ACC112 (cell line): ENCODE measurements at regions not wholly inside any gene's neighbourhood (a gene's known extent, or its start where the extent isn't known, plus 50 kb on each side); places are given as distances from the start of the nearest gene placed in this dataset.

Experiments used
- H2AFZ ChIP-seq: fragments of 200-600 bp; sonication (generic); one replicate; pipeline ENCODE4 v1.6.0; 2017; ENCODE audit warnings: antibody characterized with exemption, low read length; ENCODE audit not compliant: unreplicated experiment
- H3K27ac ChIP-seq: fragments of 200-600 bp; sonication (generic); 2 replicates; pipeline ENCODE4 v1.5.1; 2014; ENCODE audit warnings: low read depth, mild to moderate bottlenecking, antibody characterized with exemption, low read length, moderate library complexity
- H3K27me3 ChIP-seq: fragments of 200-600 bp; sonication (generic); 2 replicates; pipeline ENCODE4 v1.6.1; 2014; ENCODE audit warnings: mild to moderate bottlenecking, antibody characterized with exemption, low read length, moderate library complexity, mixed read lengths; ENCODE audit not compliant: insufficient read depth
- H3K36me3 ChIP-seq: fragments of 200-600 bp; sonication (generic); 2 replicates; pipeline ENCODE4 v1.6.1; 2016; ENCODE audit warnings: mild to moderate bottlenecking, antibody characterized with exemption, low read length, moderate library complexity, mixed read lengths; ENCODE audit not compliant: insufficient read depth
- H3K4me1 ChIP-seq: fragments of 200-600 bp; sonication (generic); one replicate; pipeline ENCODE4 v1.6.1; 2016; ENCODE audit warnings: low read length, mixed read lengths; ENCODE audit not compliant: insufficient read depth, unreplicated experiment, control insufficient read depth
- H3K4me3 ChIP-seq: fragments of 200-600 bp; sonication (generic); 2 replicates; pipeline ENCODE4 v1.5.1; 2014; ENCODE audit warnings: mild to moderate bottlenecking, low read depth, low read length
- H3K79me2 ChIP-seq: fragments of 200-600 bp; sonication (generic); one replicate; pipeline ENCODE4 v1.6.0; 2016; ENCODE audit warnings: low read length; ENCODE audit not compliant: control insufficient read depth, unreplicated experiment, insufficient read depth

DNA sequence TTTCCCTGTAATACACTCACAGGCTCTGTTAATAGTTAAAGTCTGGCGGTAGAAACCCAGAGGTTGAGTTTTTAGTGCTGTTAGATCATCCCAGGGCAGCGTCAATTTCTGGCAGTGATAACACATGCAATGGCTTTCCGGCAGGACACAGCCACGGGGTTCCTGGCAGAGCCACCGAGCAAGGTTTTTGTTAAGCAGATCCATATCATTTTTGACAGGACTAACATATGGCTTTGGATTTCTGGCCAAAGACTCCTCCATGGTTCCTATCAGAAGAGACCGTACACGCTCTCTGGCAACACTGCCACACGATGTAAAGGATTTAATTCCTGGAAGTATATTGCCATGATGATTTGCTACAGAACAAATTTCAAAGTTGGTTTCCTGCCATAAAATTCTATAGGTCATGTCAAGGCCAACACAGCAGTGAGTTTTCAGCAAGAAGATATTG is 854.3 kb downstream of the LRRTM4 start:
- H3K27me3 ChIP-seq: no peaks in the 10 kb centered on the region
- H3K79me2 ChIP-seq: no peaks in the 10 kb centered on the region
- H2AFZ ChIP-seq: no peak overlapping the region
- no peak overlapping the region for H3K27ac ChIP-seq
- no peaks in the 10 kb centered on the region for H3K4me1 ChIP-seq
- H3K36me3 ChIP-seq: no peaks in the 10 kb centered on the region
- H3K4me3 ChIP-seq: no peak overlapping the region

DNA sequence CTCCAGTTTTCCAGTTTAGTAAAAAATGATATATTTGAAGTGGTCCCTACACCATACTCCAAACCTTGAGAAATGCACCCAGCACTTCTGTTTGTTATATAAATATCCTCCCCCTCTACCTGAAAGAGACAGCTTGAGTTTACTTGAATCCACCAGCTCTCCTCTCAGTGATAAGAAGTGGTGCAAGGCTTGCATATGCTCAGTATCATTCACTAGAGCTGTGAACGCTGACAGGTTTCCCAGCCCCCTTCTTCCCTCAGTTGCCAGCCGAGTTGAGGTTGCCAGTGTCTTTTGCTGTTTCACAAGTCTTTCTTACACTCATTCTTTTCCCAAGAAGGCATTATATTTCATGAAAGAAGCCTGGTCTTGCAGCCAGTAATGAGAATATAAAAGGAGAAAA is 880.0 kb downstream of the LRRTM4 start:
- no peaks in the 10 kb centered on the region for H3K4me1 ChIP-seq
- H3K27ac ChIP-seq: no peak overlapping the region
- no peak overlapping the region for H2AFZ ChIP-seq
- H3K27me3 ChIP-seq: no peaks in the 10 kb centered on the region
- H3K36me3 ChIP-seq: no peaks in the 10 kb centered on the region
- H3K79me2 ChIP-seq: no peaks in the 10 kb centered on the region
- no peak overlapping the region for H3K4me3 ChIP-seq

DNA sequence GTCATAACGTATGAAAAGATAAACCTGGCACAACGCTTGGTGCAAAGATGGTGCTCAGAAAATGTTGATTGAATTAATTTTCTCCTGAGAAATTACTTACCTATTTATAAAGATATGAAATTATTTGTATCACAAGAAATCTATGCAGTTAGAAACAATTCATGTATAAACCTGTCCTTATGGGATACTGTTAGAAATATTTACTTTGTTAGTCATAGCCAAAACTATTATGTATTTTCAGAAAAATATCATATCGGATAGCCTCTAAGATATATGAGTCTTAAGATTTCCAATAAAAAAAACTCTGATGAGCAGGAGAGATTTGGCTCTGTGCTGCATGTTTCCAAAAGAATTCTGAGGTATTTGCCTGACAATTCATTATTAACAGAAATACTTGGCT is 880.7 kb downstream of the LRRTM4 start:
- H3K4me3 ChIP-seq: no peak overlapping the region
- H3K27me3 ChIP-seq: no peaks in the 10 kb centered on the region
- H3K79me2 ChIP-seq: no peaks in the 10 kb centered on the region
- no peaks in the 10 kb centered on the region for H3K4me1 ChIP-seq
- no peak overlapping the region for H3K27ac ChIP-seq
- no peaks in the 10 kb centered on the region for H3K36me3 ChIP-seq
- no peak overlapping the region for H2AFZ ChIP-seq

DNA sequence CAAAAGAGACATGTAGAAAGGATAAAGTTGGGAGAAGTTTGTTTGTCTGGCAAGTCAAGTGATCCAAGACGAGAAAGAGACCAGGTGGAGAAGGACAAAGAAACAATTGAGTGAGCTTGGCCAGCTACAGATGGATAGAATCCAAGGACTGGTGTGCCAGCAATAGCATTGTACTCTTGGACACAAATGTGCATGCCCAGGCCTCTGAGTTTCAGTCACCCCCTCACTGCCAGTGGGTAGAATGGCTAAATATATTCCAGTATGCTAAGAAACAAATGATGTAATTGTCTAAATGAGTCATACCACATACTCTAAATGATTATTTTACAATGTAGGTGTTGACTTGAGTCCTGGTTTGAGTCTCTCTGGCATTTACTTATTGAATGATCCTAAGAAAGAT is 881.3 kb downstream of the LRRTM4 start:
- Histone ChIP-seq H3K36me3 (no peaks in the 10 kb centered on the region), H3K27me3 (no peaks in the 10 kb centered on the region), H3K79me2 (no peaks in the 10 kb centered on the region), H3K27ac (no peak overlapping the region), H2AFZ (no peak overlapping the region), H3K4me1 (no peaks in the 10 kb centered on the region), H3K4me3 (no peak overlapping the region)

DNA sequence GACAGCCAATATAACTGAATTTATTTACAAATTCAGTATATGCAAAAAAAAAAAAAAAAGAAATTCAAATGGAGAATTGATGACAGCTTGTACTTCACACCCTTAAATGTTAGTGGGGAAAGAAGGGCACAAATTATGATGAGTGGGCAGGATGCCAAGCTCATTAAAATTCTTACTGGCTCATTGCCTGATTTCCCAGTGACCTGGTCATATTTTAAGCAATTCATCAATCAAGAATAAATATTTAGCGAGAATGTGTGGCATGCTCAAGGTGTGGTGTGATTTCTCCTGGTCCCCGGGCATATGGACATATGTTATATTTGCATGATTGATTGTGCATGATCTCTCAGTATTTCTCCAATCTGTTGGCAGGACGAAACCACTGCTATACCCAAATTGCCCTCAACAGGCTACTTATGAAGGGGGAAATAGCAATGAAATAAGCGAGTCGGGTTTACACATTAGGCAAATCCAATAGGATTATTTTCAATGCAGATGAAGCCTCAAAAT is 883.0 kb downstream of the LRRTM4 start:
- Histone ChIP-seq H3K27me3 (no peaks in the 10 kb centered on the region), H3K36me3 (no peaks in the 10 kb centered on the region), H3K79me2 (no peaks in the 10 kb centered on the region), H3K4me1 (no peaks in the 10 kb centered on the region), H2AFZ (no peak overlapping the region), H3K4me3 (no peak overlapping the region), H3K27ac (no peak overlapping the region)

DNA sequence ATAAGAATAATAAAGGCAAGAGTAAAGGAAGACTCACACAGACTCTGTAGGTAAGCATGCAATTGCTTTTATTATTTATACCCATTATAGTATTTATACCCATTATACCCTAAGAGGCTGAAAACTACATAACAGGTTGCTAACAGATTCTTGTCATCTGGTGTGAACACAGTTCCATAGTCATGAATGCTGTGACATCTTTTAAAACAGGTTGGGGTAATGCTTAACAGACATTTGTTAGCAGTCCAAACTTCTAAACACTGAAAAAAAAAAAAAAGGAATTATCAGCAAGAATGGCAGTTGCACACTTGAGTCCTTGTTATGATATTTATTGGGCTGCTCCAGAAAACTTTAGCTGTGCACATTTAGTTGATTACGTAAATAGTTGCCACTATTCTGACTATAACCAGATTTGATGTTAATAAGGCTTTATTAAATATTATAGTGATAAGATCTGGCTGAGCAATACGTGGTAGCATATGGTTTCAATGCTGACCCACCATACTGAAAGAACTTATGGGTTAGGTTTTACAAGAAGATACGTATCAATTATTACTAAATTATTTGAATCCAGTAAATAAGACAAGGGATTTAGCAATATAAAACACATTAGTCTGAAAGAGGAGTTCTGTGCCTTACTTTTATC is 888.8 kb downstream of the LRRTM4 start:
- no peak overlapping the region for H3K4me3 ChIP-seq
- no peaks in the 10 kb centered on the region for H3K36me3 ChIP-seq
- no peak overlapping the region for H3K27ac ChIP-seq
- no peaks in the 10 kb centered on the region for H3K4me1 ChIP-seq
- H3K27me3 ChIP-seq: no peaks in the 10 kb centered on the region
- no peaks in the 10 kb centered on the region for H3K79me2 ChIP-seq
- no peak overlapping the region for H2AFZ ChIP-seq

DNA sequence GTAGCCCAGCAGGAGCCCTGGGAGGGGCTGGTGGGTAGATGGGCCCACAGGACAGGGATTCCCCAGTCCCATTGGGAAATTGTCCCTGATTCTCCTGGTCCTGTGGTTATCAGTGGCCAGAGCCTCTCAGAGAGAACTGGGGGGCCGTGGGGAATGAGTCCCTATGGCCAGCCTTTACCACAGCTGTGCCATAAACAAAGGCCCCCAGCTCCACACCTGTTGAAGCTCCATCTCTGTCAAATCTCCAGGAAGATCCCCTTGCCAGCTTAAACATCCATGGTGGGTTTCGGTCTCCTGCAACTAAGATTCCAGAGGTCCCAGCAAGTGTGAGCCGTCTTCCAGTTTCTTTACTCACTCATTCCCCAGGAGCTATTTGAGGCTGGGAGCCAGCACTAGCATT is 897.1 kb downstream of the LRRTM4 start:
- Histone ChIP-seq H3K4me1 (no peaks in the 10 kb centered on the region), H3K27me3 (no peaks in the 10 kb centered on the region), H3K36me3 (no peaks in the 10 kb centered on the region), H3K27ac (no peak overlapping the region), H2AFZ (no peak overlapping the region), H3K4me3 (no peak overlapping the region), H3K79me2 (no peaks in the 10 kb centered on the region)

DNA sequence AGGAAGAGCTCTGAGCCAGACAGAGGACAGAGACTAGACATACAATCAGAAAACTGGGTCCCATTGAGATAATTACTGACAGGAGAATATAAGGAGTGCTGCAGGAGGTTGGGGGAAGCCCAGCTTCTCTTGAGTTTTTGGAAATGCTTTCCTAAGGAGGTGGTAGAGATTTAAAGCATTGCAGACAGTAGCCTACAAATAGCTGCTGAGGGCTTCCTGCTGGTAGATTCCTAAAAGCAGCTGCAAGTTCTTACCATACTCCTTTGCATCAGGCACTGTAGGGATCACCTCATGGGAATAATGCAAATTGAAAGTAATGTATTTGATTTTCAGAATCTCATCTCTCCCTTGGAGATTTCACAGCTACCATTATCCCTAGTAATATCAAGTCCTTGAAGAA is 902.6 kb upstream of the GCFC2 start:
- Histone ChIP-seq H3K27me3 (no peaks in the 10 kb centered on the region), H2AFZ (no peak overlapping the region), H3K79me2 (no peaks in the 10 kb centered on the region), H3K4me1 (no peaks in the 10 kb centered on the region), H3K4me3 (no peak overlapping the region), H3K36me3 (no peaks in the 10 kb centered on the region), H3K27ac (no peak overlapping the region)

DNA sequence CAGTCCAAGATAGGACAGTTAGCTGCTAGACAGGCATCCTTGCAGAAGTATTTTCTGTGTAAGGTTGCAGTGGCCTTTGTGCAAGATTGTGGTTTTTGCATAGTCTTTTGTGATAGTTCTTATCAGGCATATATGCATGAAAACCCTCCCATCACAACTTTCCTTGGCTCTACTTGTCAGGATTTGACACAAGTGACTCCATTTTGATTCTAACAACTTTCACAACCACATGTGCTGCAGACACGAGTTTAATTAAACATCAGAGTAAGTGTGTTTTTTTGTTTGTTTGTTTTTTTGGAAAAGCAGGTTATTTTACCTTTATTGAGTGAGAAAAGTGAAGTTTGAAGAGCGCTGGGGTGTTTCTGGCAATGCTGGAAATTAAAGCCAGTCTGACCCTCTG is 902.0 kb upstream of the GCFC2 start:
- Histone ChIP-seq H3K4me3 (no peak overlapping the region), H3K4me1 (no peaks in the 10 kb centered on the region), H2AFZ (no peak overlapping the region), H3K27ac (no peak overlapping the region), H3K79me2 (no peaks in the 10 kb centered on the region), H3K27me3 (no peaks in the 10 kb centered on the region), H3K36me3 (no peaks in the 10 kb centered on the region)

DNA sequence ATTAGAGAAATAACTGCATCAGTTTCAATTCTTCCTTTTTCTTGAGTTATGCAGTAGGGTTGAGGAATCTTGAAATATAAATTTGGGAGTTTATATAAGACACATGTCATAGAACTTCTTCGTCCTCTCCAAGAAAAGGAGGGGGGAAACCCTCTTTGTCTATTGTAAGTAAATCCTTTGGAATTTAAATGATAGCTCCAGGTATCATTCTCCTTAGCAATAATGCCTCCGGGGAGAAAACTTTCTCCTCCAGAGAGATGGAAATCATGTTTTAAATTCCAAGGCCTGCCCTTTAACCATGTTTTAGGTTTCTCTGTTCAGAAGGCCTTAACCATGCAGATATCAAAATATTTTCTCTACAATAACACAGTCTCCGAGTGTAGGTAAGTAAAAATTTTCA is 899.7 kb upstream of the GCFC2 start:
- Histone ChIP-seq H2AFZ (no peak overlapping the region), H3K4me1 (no peaks in the 10 kb centered on the region), H3K27me3 (no peaks in the 10 kb centered on the region), H3K27ac (no peak overlapping the region), H3K36me3 (no peaks in the 10 kb centered on the region), H3K4me3 (no peak overlapping the region), H3K79me2 (no peaks in the 10 kb centered on the region)

DNA sequence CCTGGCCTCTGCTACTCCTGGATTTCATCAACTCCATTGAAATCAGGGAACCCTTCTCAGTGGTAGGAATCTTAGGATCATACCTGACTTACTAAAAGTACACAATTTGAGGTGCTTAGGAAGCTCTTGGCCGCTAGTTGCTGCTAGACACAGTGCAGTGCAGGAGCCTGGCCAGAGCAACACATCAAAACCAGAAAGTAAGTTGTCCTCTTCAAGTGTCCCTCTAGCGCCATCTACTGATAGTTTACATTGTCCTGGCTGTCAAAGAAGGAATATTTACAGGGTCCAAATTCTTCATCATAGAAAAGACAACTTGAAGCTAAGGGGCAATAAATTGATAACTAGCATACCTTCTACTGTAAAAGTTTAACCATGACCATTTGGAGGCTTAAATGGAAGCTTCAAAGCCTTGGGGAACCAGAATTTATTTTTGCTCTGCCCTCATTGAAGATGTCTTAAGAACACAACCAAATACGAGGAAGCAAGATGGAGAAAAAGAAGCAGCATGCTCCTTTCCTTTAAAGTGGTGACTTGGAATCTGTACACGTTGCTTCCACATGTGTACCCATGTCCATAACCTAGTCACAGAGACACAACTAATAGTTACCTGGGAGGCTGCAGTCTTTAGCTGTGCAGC is 889.1 kb upstream of the GCFC2 start:
- Histone ChIP-seq H2AFZ (no peak overlapping the region), H3K79me2 (no peaks in the 10 kb centered on the region), H3K36me3 (no peaks in the 10 kb centered on the region), H3K4me1 (no peaks in the 10 kb centered on the region), H3K4me3 (no peak overlapping the region), H3K27me3 (no peaks in the 10 kb centered on the region), H3K27ac (no peak overlapping the region)
